Mesodermal cell (in vitro differentiated cells): ENCODE measurements at regions not wholly inside any gene's neighbourhood (a gene's known extent, or its start where the extent isn't known, plus 50 kb on each side); places are given as distances from the start of the nearest gene placed in this dataset.

Experiments used
- H3K27ac ChIP-seq: 2 replicates; pipeline ENCODE4 v1.7.0; 2013; ENCODE audit warnings: mild to moderate bottlenecking, low read depth, low read length, moderate library complexity; ENCODE audit not compliant: severe bottlenecking
- H3K36me3 ChIP-seq: 2 replicates; pipeline ENCODE4 v1.7.1; 2013; ENCODE audit warnings: mild to moderate bottlenecking, low read length, moderate library complexity; ENCODE audit not compliant: control insufficient read depth, insufficient read depth
- H3K4me1 ChIP-seq: one replicate; pipeline ENCODE4 v1.7.1; 2013; ENCODE audit warnings: mild to moderate bottlenecking, low read length; ENCODE audit not compliant: insufficient read depth, control insufficient read depth, poor library complexity, severe bottlenecking
- H3K4me3 ChIP-seq: 2 replicates; pipeline ENCODE4 v1.7.0; 2013; ENCODE audit warnings: low read length, control low read depth, mild to moderate bottlenecking; ENCODE audit not compliant: insufficient read depth, poor library complexity, severe bottlenecking; ENCODE audit errors: extremely low read depth
- H3K9me3 ChIP-seq: 2 replicates; pipeline ENCODE4 v1.7.1; 2013; ENCODE audit warnings: mild to moderate bottlenecking, low read length, moderate library complexity; ENCODE audit not compliant: control insufficient read depth
- WGBS, 2 experiments: methylation state at CpG; one replicate each; pipeline ENCODE4 v1.1.5; 2013; ENCODE audit warnings: missing lambda C conversion rate in 2 of 2; ENCODE audit not compliant: insufficient coverage in 2 of 2; 5-methylcytosine and 5-hydroxymethylcytosine counted together

DNA sequence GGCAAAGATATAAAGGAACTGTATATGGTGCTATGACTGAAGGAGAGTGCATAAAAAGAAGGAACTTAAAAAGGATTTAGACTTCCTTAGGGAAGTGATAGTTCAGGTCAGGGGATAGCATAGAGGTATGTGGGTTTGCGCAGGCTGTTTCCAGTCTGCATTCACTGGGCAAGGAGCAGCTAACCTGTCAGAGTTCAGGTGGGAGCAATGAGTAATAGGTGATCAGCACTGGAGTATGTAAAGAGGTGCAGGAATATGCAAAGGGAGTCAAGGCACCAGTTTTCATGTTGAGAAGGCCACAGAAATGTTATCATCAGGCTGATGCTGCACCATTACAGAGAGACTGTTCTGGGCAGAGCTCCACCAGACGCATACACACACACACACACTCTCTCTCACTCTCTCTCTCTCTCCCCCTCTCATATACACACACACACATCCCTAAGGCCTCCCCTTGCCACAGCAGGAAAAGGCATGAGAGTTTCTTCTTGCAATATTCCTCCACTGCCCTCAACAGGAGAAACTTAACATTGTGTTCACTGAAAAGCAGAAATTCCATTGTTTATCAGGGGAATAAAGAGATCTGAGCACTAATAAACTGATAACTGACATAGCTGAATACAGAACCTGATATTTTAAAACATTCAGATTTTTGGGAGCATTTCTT, 256.4 kb upstream of the GRID2 start:
- WGBS, 2 experiments, result 80 to 100% methylated on average over 1 to 2 of the region's 2 CpGs
- Histone ChIP-seq H3K27ac (no peak overlapping the region), H3K4me3 (no peak overlapping the region)

DNA sequence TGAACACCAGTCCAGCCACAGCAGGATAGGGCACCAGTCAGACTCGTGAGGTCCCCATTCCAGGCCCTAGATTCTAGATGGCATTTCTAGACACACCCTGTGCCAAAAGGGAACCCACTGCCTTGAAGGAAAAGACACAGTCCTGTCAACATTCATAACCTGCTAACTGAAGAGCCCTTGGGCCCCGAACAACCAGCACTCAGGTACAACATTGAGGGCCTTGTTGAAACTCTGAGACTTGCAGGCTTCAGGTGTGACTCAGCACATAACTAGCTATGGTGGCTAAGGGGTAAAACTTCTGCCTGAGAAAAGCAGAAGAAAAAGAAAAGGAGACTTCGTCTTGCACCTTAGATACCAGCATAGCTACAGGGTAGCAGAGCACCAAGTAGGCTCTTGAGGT, 252.9 kb upstream of the GRID2 start:
- Histone ChIP-seq H3K36me3 (no peaks in the 10 kb centered on the region), H3K4me3 (no peak overlapping the region), H3K27ac (no peak overlapping the region), H3K4me1 (no peaks in the 10 kb centered on the region), H3K9me3 (no peaks in the 10 kb centered on the region)
- 84 to 92% methylated on average over 3 of the region's 3 CpGs for WGBS, 2 experiments

More for the DNA sequence above, 256.4 kb upstream of the GRID2 start:
- no peaks in the 10 kb centered on the region for H3K4me1 ChIP-seq
- no peaks in the 10 kb centered on the region for H3K36me3 ChIP-seq
- H3K9me3 ChIP-seq, result no peaks in the 10 kb centered on the region

DNA sequence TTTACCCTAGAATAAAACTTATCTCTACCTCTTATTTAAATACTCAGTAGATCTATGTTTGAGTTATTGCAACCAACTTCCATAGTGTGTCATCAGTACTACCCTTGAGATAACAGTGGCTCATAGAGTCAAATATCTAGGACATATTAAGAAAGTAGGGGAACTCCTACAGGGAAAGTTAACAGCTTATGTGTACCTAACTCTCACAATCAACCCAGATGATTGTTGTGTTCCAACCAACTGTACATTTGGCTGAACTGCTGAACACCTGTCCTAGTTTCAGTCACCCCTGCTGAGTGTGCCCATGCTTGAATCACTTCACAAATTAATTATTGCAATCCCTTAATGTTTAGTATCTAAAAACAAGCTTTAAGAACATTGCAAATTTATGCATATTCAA, 244.2 kb upstream of the GRID2 start:
- H3K36me3 ChIP-seq, result no peaks in the 10 kb centered on the region
- H3K4me3 ChIP-seq, result no peak overlapping the region
- no peaks in the 10 kb centered on the region for H3K4me1 ChIP-seq
- no peaks in the 10 kb centered on the region for H3K9me3 ChIP-seq
- no peak overlapping the region for H3K27ac ChIP-seq

DNA sequence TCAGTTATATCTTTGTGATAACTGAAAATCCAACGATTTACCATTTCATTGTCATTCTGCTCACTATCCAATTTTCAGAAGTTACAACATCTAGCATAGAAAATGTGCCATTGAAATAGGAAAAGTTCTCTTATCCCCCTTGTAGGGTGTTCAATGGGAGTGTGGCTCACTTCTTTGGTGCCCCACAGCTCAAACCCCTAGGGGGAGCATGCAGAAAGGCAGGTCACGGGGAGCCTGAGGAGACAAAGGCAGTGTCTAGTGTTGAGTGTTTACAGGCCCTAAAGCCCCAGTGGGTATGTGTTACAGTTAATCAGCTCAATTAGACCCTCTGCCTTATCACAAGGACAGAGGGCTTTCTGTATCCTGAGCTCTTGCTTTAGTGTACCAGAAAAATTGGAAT, 243.4 kb upstream of the GRID2 start:
- H3K36me3 ChIP-seq, result no peaks in the 10 kb centered on the region
- no CpG with 5 or more reads among the region's 2 CpGs for WGBS, 2 experiments
- H3K9me3 ChIP-seq, result no peaks in the 10 kb centered on the region
- H3K4me3 ChIP-seq, result no peak overlapping the region
- H3K27ac ChIP-seq, result no peak overlapping the region
- no peaks in the 10 kb centered on the region for H3K4me1 ChIP-seq

DNA sequence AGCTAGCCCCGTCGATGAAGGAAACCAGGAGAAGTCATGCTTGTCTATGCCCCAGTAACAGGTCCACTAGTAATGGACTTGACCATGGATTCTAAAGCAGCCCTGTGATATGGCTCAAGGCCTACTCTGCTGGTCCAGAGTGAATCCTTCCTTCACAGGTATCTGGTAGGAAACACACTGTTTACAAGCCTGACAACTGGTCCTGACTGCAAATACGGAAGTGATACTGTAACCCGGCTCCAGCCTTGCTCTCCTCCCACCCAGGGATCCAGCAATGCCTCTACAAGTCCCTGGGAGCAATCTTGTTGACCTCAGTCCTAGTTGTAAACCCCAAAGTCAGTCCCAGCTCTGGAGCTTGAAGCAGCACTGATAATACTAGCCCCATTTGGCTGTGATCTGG, 239.2 kb upstream of the GRID2 start:
- Histone ChIP-seq H3K4me1 (no peaks in the 10 kb centered on the region), H3K27ac (no peak overlapping the region), H3K9me3 (no peaks in the 10 kb centered on the region), H3K4me3 (no peak overlapping the region), H3K36me3 (no peaks in the 10 kb centered on the region)
- WGBS, 2 experiments, result 86 to 92% methylated on average over 4 of the region's 4 CpGs

DNA sequence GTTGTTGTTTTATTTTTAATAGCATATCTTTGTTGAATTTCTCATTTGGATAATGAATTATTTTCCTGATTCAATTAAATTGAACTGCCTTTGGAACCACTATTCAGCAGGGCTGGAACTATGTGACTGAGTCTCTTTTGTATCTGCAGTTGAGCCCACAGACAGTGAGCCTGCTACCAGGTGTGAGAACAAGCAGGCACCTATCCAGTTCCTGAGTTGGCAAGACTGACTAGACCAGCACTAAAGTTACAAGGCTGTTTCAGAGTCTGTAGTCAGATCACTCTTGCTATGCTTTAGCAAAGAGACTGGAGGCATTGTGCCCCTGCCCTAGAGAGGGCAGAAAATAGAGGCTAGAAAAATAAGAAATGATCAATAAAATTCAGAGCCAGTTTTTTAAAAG, 237.3 kb upstream of the GRID2 start:
- Histone ChIP-seq H3K36me3 (no peaks in the 10 kb centered on the region), H3K4me1 (no peaks in the 10 kb centered on the region), H3K27ac (no peak overlapping the region), H3K4me3 (no peak overlapping the region), H3K9me3 (peaks cover 5% of the 10 kb centered on the region)

DNA sequence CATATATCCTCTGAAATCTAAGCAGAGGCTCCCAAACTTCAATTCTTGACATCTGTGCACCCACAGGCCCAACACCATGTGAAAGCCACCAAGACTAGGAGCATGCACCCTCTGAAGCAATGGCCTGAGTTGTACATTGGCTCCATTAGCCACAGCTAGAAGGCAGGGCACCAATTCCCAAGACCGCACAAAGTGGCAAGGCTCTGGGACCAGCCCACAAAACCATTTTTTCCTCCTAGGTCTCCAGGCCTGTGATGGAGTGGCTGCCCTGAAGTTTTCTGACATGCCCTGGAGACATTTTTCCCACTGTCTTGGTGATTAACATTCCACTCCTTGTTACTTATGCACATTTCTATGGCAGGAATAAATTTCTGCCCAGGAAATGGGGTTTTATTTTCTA, 232.2 kb upstream of the GRID2 start:
- Histone ChIP-seq H3K4me3 (no peak overlapping the region), H3K27ac (no peak overlapping the region), H3K9me3 (peaks cover 10% of the 10 kb centered on the region), H3K4me1 (no peaks in the 10 kb centered on the region), H3K36me3 (no peaks in the 10 kb centered on the region)
- 57 to 100% methylated on average over 1 of the region's 1 CpG for WGBS, 2 experiments

DNA sequence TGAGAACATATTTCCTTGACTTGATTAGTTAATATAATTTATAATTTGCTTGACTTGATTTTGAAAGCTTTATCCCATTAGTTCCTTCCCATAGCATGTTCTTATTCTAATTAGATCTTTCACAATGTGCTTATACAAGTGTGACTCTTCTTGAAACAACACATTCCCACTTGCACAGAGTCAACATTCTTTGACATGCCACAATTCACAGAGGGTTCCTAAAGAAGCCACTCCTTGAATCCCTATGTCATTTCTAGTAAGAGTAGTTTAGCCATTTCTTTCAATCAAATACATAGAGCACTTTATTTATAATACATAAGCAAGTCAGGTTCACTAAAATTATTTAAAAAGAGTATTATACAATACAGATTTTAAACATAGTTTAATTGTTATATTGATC, 228.9 kb upstream of the GRID2 start:
- H3K27ac ChIP-seq, result no peak overlapping the region
- peaks cover 10% of the 10 kb centered on the region for H3K9me3 ChIP-seq
- no peaks in the 10 kb centered on the region for H3K36me3 ChIP-seq
- no peaks in the 10 kb centered on the region for H3K4me1 ChIP-seq
- no peak overlapping the region for H3K4me3 ChIP-seq

DNA sequence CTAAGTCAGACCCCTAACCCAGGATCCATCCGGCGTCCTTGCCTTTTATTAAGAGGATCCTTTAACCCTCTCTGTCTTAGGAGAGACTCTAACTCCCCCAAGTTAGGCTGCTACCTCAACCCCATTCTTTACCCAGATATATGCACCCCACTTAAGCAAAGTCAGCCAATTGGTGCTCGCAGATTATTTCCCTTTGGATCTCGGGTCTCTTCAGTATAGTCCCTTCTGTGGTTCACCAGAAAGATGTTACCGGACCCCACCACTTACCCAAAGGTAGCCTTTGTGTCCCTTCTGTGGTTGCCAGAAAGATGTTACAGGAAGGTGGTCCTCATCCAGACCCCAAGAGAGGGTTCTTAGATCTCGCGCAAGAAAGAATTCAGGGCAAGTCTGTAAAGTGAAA, 212.9 kb upstream of the GRID2 start:
- no peak overlapping the region for H3K4me3 ChIP-seq
- no peak overlapping the region for H3K27ac ChIP-seq
- H3K9me3 ChIP-seq, result no peaks in the 10 kb centered on the region
- no peaks in the 10 kb centered on the region for H3K4me1 ChIP-seq
- 87 to 98% methylated on average over 4 to 6 of the region's 7 CpGs for WGBS, 2 experiments
- H3K36me3 ChIP-seq, result no peaks in the 10 kb centered on the region

DNA sequence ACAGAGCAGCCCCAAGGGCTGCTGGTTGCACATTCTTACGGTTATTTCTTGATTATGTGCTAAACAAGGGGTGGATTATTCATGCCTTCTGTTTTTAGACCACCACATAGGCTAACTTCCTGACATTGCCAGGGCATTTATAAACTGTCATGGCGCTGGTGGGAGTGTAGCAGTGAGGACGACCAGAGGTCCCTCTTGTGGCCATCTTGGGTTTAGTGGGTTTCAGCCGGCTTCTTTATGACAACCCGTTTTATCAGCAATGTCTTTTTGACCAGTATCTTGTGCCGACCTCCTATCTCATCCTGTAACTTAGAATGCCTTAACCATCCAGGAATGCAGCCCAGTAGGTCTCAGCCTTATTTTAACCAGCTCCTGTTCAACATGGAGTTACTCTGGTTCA, 212.4 kb upstream of the GRID2 start:
- H3K36me3 ChIP-seq, result no peaks in the 10 kb centered on the region
- H3K4me3 ChIP-seq, result no peak overlapping the region
- WGBS, 2 experiments, result 73 to 79% methylated on average over 2 to 5 of the region's 6 CpGs
- H3K27ac ChIP-seq, result no peak overlapping the region
- H3K4me1 ChIP-seq, result no peaks in the 10 kb centered on the region
- no peaks in the 10 kb centered on the region for H3K9me3 ChIP-seq

DNA sequence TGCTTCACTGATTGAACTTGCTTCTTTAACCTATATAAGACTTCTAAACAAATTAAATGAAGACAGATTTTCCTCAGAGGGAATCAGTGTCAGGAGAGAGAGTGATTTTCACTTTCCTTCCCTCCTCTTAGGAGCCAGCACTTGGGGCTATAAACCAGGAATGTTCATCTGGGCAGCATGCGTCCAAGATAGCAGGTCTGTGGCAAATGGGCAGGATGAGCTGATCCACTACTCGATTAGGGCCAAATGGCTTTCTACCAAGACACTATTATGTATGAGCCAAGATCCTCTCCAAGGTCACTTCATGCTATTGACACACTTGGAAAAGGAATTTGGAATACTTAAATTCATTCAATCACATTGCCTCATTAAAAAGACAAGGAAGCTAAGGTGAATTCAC, 203.9 kb upstream of the GRID2 start:
- H3K27ac ChIP-seq, result no peak overlapping the region
- 67 to 94% methylated on average over 2 of the region's 2 CpGs for WGBS, 2 experiments

DNA sequence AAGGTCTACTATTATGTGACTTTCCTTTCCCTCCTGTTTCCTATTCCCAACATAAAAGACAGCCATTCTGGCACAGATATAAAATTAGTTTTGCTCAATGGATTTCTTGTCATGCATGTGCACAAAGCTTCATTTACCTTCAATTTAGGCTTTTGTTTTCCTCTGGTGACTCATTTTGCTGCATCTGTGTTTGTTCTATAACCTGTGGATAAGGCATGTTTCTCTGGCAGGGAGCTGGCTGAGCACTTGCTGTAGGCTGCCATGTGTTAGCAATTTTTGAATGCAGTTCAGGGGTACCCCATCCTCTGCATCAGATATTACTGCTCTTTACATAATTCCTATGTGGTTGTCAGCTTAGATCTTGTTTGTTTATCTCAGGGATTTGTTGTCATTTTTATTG, 202.8 kb upstream of the GRID2 start:
- no peak overlapping the region for H3K4me3 ChIP-seq

More for the DNA sequence above, 203.9 kb upstream of the GRID2 start:
- H3K36me3 ChIP-seq, result no peaks in the 10 kb centered on the region
- no peak overlapping the region for H3K4me3 ChIP-seq
- no peaks in the 10 kb centered on the region for H3K9me3 ChIP-seq
- H3K4me1 ChIP-seq, result no peaks in the 10 kb centered on the region

More for the DNA sequence above, 202.8 kb upstream of the GRID2 start:
- no peak overlapping the region for H3K27ac ChIP-seq
- no peaks in the 10 kb centered on the region for H3K4me1 ChIP-seq
- H3K36me3 ChIP-seq, result no peaks in the 10 kb centered on the region
- H3K9me3 ChIP-seq, result no peaks in the 10 kb centered on the region
